ENCODE measurements at regions not wholly inside any gene's neighbourhood (a gene's known extent, or its start where the extent isn't known, plus 50 kb on each side); places are given as distances from the start of the nearest gene placed in this dataset.

GRCh38 chr3:117160176-117160575 lies 450.6 kb downstream of the TUSC7 start:
- TF ChIP-seq CTCF (IDR thresholded peaks at IDR 0.05), result no peak
- no peak for TF ChIP-seq POLR2A (IDR thresholded peaks at IDR 0.05)
- TF ChIP-seq EP300 (IDR thresholded peaks at IDR 0.05; ENCODE audit: low read depth), result no peak

Data from transverse colon (tissue), 3 donors.